ENCODE measurements at regions not wholly inside any gene's neighbourhood (a gene's known extent, or its start where the extent isn't known, plus 50 kb on each side); places are given as distances from the start of the nearest gene placed in this dataset.

- TF ChIP-seq CTCF (conservative IDR thresholded peaks at IDR 0.05 in 1 of 2, IDR thresholded peaks at IDR 0.05 in 1 of 2; ENCODE audit: low read depth in 1 of 2, low read length in 2 of 2) (no peak), EZH2 (IDR thresholded peaks at IDR 0.05; ENCODE audit: low read length, missing control alignments) (no peak)
Measured at GRCh38 chr1:190852611-190853010, 374.9 kb upstream of the BRINP3 start.

Measured in fibroblast of lung (primary cell).